ENCODE measurements at regions not wholly inside any gene's neighbourhood (a gene's known extent, or its start where the extent isn't known, plus 50 kb on each side); places are given as distances from the start of the nearest gene placed in this dataset.

DNA sequence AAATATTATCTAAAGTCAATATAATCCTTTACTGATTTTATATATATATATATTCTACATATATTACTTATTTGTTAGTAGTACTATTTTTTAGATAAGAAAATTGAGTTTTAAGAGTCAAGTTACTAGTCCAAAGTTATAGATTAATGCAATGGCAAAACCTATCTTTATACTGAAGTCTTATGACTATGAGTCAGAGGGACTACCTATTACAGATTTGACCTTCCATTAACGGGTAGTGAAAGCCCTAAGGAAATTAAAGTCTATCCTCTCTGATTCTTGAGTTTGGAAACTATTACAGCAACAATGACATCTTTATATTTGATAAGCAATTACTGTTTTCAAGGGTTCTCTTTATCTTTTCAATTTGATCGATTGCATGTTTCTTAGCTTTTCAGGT, 315.8 kb downstream of the CASP12 start:
- DNase-seq = no peak

DNA sequence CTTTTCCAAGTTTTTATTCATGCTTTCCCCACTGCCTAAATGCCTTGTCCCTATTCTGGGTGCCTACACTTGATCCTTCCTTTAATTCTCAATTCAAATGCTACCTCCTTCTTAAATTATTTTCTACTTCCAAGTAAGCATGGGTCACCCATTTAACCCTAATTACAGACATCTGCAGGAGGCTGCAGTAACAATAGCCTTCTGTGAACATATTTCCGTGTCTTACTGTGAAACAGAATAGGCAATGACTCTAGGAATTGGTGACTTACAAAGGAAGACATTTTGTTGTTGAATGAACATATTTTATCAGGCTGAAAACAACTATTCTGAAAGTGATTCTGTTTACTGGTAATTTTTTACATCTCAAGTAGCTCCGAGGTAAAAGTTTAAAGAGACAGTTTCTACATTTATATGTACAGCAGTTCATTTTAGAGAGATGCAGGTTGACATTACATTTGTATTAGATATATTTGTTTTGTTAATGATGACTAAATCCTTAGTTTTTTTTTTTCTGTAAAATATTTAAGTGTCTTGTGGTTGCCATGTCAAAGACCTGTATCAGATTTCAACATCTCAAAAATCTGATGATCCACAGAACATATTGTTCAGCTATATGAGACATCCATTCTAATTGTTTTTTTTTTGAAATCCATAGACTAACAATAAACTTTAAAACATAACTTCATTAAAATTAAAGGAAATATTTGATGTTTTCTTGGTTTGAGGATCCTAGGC, 316.8 kb downstream of the CASP12 start:
- DNase-seq = no peak

- DNase-seq = no peak
These were observed 324.7 kb downstream of the CASP12 start for GRCh38 chr11:104573441-104573990.

DNA sequence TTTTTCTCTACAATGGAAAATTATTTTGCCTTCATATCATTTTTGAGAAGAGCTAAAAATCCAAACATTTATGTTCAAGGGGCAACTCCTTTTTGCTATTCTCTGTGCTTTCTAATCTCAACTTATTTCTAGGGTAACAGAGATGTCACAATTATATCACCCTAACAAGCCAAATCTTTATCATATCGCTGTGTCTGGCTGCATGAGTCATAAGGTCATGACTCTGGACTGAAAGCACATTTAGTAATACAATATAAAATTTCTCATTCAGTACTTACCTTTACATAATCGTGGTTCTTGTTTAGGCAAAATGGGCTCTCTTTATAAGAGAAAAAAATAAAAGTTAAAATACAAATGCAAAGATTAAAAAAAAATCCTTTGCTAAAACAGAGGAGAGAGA, 326.0 kb downstream of the CASP12 start:
- no peak for DNase-seq

- DNase-seq = no peak
These were observed 328.1 kb downstream of the CASP12 start for GRCh38 chr11:104570078-104570701.

- DNase-seq = no peak
These were observed 332.7 kb downstream of the CASP12 start for GRCh38 chr11:104565583-104565961.

- DNase-seq = no peak
These were observed 333.2 kb downstream of the CASP12 start for GRCh38 chr11:104564921-104565582.

DNA sequence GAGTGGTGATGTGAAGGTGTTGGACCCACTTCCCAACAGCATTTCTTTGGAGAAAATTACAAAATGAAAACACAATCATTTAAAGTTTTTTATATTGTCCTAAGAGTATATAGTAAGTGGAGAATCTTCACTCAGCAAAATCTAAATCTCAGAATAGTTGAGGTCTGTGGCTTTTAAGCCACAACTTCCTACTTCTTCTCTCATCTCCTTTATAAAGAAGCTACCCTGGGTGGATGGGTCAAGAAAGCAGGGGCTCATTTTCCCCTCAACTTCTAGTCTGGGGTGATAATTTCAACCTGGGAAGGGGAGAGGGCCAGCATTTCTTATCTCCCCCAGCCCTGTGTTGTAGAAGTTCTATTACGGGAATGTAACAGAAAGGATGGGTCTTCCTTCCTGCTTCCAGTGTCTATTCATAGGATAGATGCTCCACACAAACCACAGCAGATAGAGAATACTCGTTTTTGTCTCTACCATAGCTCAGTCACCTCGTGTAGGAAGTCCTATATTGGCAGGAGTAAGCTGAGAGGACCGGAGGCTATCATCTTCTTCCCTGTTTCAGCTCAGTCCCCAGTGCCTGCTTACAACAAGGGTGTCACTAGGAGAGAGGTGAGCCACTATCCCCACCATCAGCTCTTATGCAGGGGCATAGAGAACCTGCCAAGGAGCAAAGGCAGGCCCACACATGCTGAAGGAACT, 341.5 kb downstream of the CASP12 start:
- DNase-seq = no peak

DNA sequence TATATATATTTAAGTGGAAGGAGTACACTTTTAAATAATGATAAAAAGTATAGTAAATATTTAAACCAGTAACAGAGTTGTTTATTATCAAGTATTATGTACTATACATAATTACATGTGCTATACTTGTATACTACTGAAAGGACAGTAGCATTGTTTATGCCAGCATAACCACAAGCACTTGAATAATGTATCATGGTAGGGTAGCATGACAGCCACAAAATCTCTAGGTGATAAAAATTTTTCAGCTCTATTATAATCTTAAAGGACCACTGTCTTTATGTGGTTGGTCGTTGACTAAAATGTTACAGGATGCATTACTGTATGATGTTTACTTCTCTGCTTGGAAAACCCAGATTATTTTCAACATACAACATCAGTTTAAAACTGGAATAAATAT, 349.2 kb downstream of the CASP12 start:
- no peak for DNase-seq

- no peak for DNase-seq
These were observed 350.1 kb downstream of the CASP12 start for GRCh38 chr11:104547996-104548661.

- no peak for DNase-seq
These were observed 351.8 kb downstream of the CASP12 start for GRCh38 chr11:104546501-104546900.

GRCh38 chr11:104541701-104542100, 356.6 kb downstream of the CASP12 start:
- DNase-seq = no peak

- no peak for DNase-seq
These were observed 359.9 kb downstream of the CASP12 start for GRCh38 chr11:104538313-104538712.

DNA sequence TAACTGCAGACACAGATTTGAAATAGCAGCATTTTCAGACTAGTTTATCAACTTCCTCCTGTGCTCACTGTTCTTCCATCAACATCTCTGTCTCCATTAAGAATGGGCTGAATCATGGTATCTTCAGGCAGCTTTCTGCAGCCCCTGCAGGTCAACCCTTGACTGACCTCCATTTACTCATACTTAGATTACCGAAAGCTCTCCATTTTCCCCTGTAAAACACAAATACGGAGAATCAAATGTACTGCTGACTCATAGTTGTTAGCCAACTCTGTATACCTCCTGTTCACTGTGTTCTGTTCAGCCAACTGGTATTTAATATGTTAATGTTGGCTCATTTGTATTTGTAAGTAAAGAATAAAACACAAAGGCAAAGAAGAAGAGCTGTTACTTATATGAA, 364.0 kb downstream of the CASP12 start:
- no peak for DNase-seq

DNA sequence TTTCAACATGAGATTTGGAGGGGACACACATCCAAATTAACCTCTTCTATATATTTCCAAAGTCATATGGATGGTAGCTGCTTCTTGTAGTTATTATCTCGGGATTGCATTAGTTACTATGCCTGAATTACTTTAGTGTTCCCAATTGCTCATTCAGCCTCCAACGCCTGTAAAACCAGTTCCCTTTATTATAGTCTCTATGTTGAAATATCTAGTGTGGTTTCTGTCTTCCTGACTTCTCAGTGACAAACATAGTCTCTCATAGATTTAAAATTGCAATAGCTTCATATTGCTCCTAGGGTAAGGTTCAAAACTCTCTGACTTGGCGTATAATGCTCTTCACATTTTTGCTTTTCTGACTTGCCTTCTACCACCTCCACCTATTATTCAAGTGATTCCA, 366.4 kb downstream of the CASP12 start:
- no peak for DNase-seq

GRCh38 chr11:104531075-104531474, 367.1 kb upstream of the PDGFD start:
- no peak for DNase-seq

DNA sequence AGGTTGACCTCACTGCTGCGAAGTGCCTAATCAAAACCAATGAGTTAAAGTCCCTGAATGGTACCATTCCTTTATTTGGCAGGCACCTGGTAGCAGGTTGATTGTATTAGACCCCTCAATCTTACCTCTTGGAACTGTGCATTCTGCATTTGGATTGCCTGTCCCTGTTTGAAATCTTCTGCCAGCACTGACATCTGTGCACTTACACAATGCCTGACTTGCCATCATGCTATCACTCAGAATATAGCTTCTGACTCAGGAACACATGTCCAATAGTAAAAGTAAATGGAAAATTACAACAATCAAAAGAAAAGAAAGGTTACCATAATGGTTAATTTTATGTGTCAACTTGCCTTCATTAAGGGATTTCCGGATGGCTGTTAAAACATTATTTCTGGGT, 366.0 kb upstream of the PDGFD start:
- DNase-seq = no peak

DNA sequence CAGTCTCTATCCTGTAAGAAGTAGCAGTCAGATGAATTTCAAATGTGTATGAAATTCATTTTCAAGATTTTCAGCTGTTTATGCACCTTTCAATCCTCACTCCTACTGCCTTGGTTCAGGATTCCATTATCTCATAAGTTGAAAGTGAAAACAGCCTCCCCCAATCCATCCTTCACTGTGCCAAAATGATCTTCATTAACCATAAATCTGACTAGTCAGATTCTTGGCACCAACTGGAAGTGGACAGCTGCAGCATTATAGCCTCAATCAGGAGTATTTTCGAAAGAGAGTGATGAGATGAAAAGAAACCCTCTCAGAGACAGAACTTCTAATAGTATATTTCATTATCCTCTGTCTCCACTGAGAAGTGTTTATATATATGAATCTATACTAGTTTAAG, 365.3 kb upstream of the PDGFD start:
- no peak for DNase-seq

DNA sequence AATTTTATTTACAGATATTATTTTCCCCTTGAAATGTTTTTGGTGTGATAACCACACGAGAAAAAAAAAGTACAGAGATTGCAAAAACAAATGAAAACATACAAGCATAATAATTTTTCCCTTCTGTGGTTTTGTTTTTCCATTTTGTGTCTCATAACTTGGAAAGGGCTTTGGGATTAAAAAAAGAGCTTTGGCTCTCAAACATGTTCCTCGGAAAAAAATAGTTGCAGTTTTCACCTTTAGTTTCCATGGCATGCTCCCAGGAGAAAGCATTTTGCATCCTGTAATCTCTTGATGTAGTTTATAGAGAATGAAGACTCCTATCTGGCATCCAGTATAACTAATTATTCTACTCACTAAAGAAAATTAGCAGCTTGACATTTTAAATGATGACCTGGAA, 362.1 kb upstream of the PDGFD start:
- DNase-seq = no peak

GRCh38 chr11:104525416-104525815, 361.5 kb upstream of the PDGFD start:
- DNase-seq = no peak

DNA sequence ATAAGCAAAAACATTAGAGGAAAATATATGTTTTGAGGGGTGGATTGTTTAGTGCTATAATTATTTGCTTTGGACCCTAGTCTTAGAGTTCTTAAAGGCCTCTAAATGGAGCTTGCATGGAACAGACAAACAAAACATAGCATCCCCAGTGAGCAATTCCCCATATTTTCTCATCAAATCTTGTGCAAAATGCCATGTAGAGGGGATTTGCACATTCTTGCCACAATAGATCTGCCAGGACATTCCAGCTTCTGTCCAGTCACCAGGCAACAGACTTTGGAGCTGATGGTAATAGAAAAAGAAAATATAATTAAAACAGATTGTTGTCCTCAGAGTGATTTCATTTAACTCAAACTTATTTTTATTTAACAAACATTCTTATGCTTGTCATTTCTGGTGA, 360.3 kb upstream of the PDGFD start:
- no peak for DNase-seq

GRCh38 chr11:104523611-104524010, 359.7 kb upstream of the PDGFD start:
- DNase-seq = no peak

GRCh38 chr11:104522650-104523049, 358.7 kb upstream of the PDGFD start:
- no peak for DNase-seq

All from 8988T (cell line).